ENCODE measurements at regions not wholly inside any gene's neighbourhood (a gene's known extent, or its start where the extent isn't known, plus 50 kb on each side); places are given as distances from the start of the nearest gene placed in this dataset.

- Histone ChIP-seq H3K4me3 (ENCODE audit: low read depth, low read length) (no peak overlapping the region), H3K9me3 (ENCODE audit: control insufficient read depth, insufficient read depth, low read depth, low read length) (no peaks in the 10 kb centered on the region), H3K27ac (ENCODE audit: extremely low read depth, low read depth, low read length) (no peak overlapping the region), H3K36me3 (ENCODE audit: control insufficient read depth in 2 of 2, insufficient read depth in 1 of 2, low read length in 2 of 2) (no peaks in the 10 kb centered on the region), H3K4me1 (ENCODE audit: control insufficient read depth, insufficient read depth, low read length) (no peaks in the 10 kb centered on the region)
- TF ChIP-seq ZIC2 (tag by site-specific recombination; IDR thresholded peaks at IDR 0.05) (peak; percentile 64), ZNF843 (tag by site-specific recombination; IDR thresholded peaks at IDR 0.05) (no peak)
- POLR2A ChIA-PET = no interaction called here
- CTCF ChIA-PET = no interaction called here
Observed at GRCh38 chr20:39974966-39975501, 714.0 kb downstream of the MAFB start.

- TF ChIP-seq ZNF394 (tag by site-specific recombination; IDR thresholded peaks at IDR 0.05; ENCODE audit: borderline replicate concordance) (no peak), ZIC2 (tag by site-specific recombination; IDR thresholded peaks at IDR 0.05) (peak; percentile 53), ZNF488 (tag by site-specific recombination; IDR thresholded peaks at IDR 0.05) (no peak), ZNF24 (tag by site-specific recombination; IDR thresholded peaks at IDR 0.05) (no peak), ZNF626 (tag by site-specific recombination; IDR thresholded peaks at IDR 0.05) (no peak)
- POLR2A ChIA-PET = no interaction called here
- no peak overlapping the region for H3K4me3 ChIP-seq (ENCODE audit: low read depth, low read length)
- CTCF ChIA-PET = interaction anchor here (0.6 kb wide), 1 partner anchor 138 kb away, joined by 3 read pairs; no protein-coding TSS in a partner anchor
- no peaks in the 10 kb centered on the region for H3K4me1 ChIP-seq (ENCODE audit: control insufficient read depth, insufficient read depth, low read length)
- no peaks in the 10 kb centered on the region for H3K36me3 ChIP-seq (ENCODE audit: control insufficient read depth in 2 of 2, insufficient read depth in 1 of 2, low read length in 2 of 2)
- H3K27ac ChIP-seq (ENCODE audit: extremely low read depth, low read depth, low read length) = no peak overlapping the region
- no peaks in the 10 kb centered on the region for H3K9me3 ChIP-seq (ENCODE audit: control insufficient read depth, insufficient read depth, low read depth, low read length)
Observed at GRCh38 chr20:39968495-39968894, 720.5 kb downstream of the MAFB start.

GRCh38 chr20:39967806-39968205 lies 721.2 kb downstream of the MAFB start:
- no peak overlapping the region for H3K4me3 ChIP-seq (ENCODE audit: low read depth, low read length)
- no peaks in the 10 kb centered on the region for H3K36me3 ChIP-seq (ENCODE audit: control insufficient read depth in 2 of 2, insufficient read depth in 1 of 2, low read length in 2 of 2)
- no peak for TF ChIP-seq ZNF513 (tag by site-specific recombination; IDR thresholded peaks at IDR 0.05)
- POLR2A ChIA-PET = no interaction called here
- no peak overlapping the region for H3K27ac ChIP-seq (ENCODE audit: extremely low read depth, low read depth, low read length)
- CTCF ChIA-PET = interaction anchor here (0.6 kb wide), 1 partner anchor 139 kb away, joined by 3 read pairs; no protein-coding TSS in a partner anchor
- no peaks in the 10 kb centered on the region for H3K4me1 ChIP-seq (ENCODE audit: control insufficient read depth, insufficient read depth, low read length)
- H3K9me3 ChIP-seq (ENCODE audit: control insufficient read depth, insufficient read depth, low read depth, low read length) = no peaks in the 10 kb centered on the region

- H3K36me3 ChIP-seq (ENCODE audit: control insufficient read depth in 2 of 2, insufficient read depth in 1 of 2, low read length in 2 of 2) = no peaks in the 10 kb centered on the region
- no peaks in the 10 kb centered on the region for H3K9me3 ChIP-seq (ENCODE audit: control insufficient read depth, insufficient read depth, low read depth, low read length)
- no peak overlapping the region for H3K4me3 ChIP-seq (ENCODE audit: low read depth, low read length)
- ChIA-PET CTCF (no interaction called here), POLR2A (interaction anchor here (1.6 kb wide), 1 partner anchor 727 kb away, joined by 3 read pairs; the partner anchor contains the start of gene MAFB)
- H3K27ac ChIP-seq (ENCODE audit: extremely low read depth, low read depth, low read length) = no peak overlapping the region
- no peaks in the 10 kb centered on the region for H3K4me1 ChIP-seq (ENCODE audit: control insufficient read depth, insufficient read depth, low read length)
- no peak for TF ChIP-seq ZNF624 (tag by site-specific recombination; IDR thresholded peaks at IDR 0.05)
- no peak for TF ChIP-seq ZNF776 (tag by site-specific recombination; IDR thresholded peaks at IDR 0.05; ENCODE audit: borderline replicate concordance)
- no peak for TF ChIP-seq ZBTB48 (tag by site-specific recombination; IDR thresholded peaks at IDR 0.05)
- no peak for TF ChIP-seq WT1 (tag by site-specific recombination; IDR thresholded peaks at IDR 0.05)
- TF ChIP-seq SETDB1 (IDR thresholded peaks at IDR 0.05; ENCODE audit: insufficient read length, low read length) = no peak
- no peak for TF ChIP-seq ZNF2 (tag by site-specific recombination; IDR thresholded peaks at IDR 0.05)
- TF ChIP-seq ZNF10 (tag by site-specific recombination; IDR thresholded peaks at IDR 0.05) = no peak
- TF ChIP-seq PRDM4 (tag by site-specific recombination; IDR thresholded peaks at IDR 0.05) = no peak
- TF ChIP-seq ZFP69B (tag by site-specific recombination; IDR thresholded peaks at IDR 0.05) = no peak
- TF ChIP-seq OVOL3 (tag by site-specific recombination; IDR thresholded peaks at IDR 0.05) = no peak
- no peak for TF ChIP-seq ZNF280D (tag by site-specific recombination; IDR thresholded peaks at IDR 0.05)
- TF ChIP-seq ZNF558 (tag by site-specific recombination; IDR thresholded peaks at IDR 0.05) = no peak
- TF ChIP-seq ZNF561 (tag by site-specific recombination; IDR thresholded peaks at IDR 0.05; ENCODE audit: borderline replicate concordance) = no peak
Observed at GRCh38 chr20:39961637-39962244, 727.3 kb downstream of the MAFB start.

Measured in HEK293 (cell line).